MM.1S (cell line): ENCODE measurements at regions not wholly inside any gene's neighbourhood (a gene's known extent, or its start where the extent isn't known, plus 50 kb on each side); places are given as distances from the start of the nearest gene placed in this dataset.

Source experiments
- DNase-seq: peaks from one replicate; pipeline ENCODE4 v3.0.0-alpha.2; 2015
- H2AFZ ChIP-seq: fragments of 300-600 bp; sonication (generic); 2 replicates; pipeline ENCODE4 v1.6.0; 2016; ENCODE audit warnings: antibody characterized with exemption, low read length
- H3F3A ChIP-seq: fragments of 300-600 bp; sonication (generic); 2 replicates; pipeline ENCODE4 v1.6.1; 2016; ENCODE audit warnings: mild to moderate bottlenecking, antibody characterized with exemption, low read length, moderate library complexity, mixed read lengths; ENCODE audit not compliant: insufficient read depth
- H3K27ac ChIP-seq: fragments of 300-600 bp; sonication (generic); 2 replicates; pipeline ENCODE4 v1.5.1; 2016; ENCODE audit warnings: mild to moderate bottlenecking, low read length
- H3K27me3 ChIP-seq: fragments of 300-600 bp; sonication (generic); replicated peaks from 2 replicates; pipeline ENCODE4 v1.6.0; 2016; ENCODE audit warnings: low read length; ENCODE audit not compliant: insufficient read depth
- H3K36me3 ChIP-seq: fragments of 300-600 bp; sonication (generic); replicated peaks from 2 replicates; pipeline ENCODE4 v1.6.1; 2016; ENCODE audit warnings: mild to moderate bottlenecking, low read length, mixed read lengths; ENCODE audit not compliant: insufficient read depth
- H3K4me1 ChIP-seq: fragments of 300-600 bp; sonication (generic); 2 replicates; pipeline ENCODE4 v1.6.1; 2016; ENCODE audit warnings: low read length, mixed read lengths
- H3K4me2 ChIP-seq: fragments of 300-600 bp; sonication (generic); 2 replicates; pipeline ENCODE4 v1.6.0; 2016; ENCODE audit warnings: low read depth, low read length
- H3K4me3 ChIP-seq: fragments of 300-600 bp; sonication (generic); 2 replicates; pipeline ENCODE4 v1.5.1; 2016; ENCODE audit warnings: low read length, mixed read lengths
- H3K79me2 ChIP-seq: fragments of 300-600 bp; sonication (generic); 2 replicates; pipeline ENCODE4 v1.6.1; 2016; ENCODE audit warnings: mixed run types, low read length, mixed read lengths
- H3K9ac ChIP-seq: fragments of 300-600 bp; sonication (generic); 2 replicates; pipeline ENCODE4 v1.6.1; 2016; ENCODE audit warnings: low read length, mixed read lengths
- H3K9me2 ChIP-seq: fragments of 300-600 bp; sonication (generic); replicated peaks from 2 replicates; pipeline ENCODE4 v1.6.1; 2016; ENCODE audit warnings: mild to moderate bottlenecking, low read length, mixed read lengths; ENCODE audit not compliant: insufficient read depth
- H3K9me3 ChIP-seq: fragments of 300-600 bp; sonication (generic); replicated peaks from 2 replicates; pipeline ENCODE4 v1.6.1; 2016; ENCODE audit warnings: mild to moderate bottlenecking, low read length, mixed read lengths; ENCODE audit not compliant: insufficient read depth
- H4K20me1 ChIP-seq: fragments of 300-600 bp; sonication (generic); 2 replicates; pipeline ENCODE4 v1.6.1; 2016; ENCODE audit warnings: mild to moderate bottlenecking, low read length, moderate library complexity, mixed read lengths; ENCODE audit not compliant: insufficient read depth
- EZH2 ChIP-seq: fragments of 300-600 bp; sonication (generic); optimal IDR thresholded peaks from 2 replicates; pipeline ENCODE3; 2017; ENCODE audit warnings: low read depth, mild to moderate bottlenecking, antibody characterized with exemption, low read length, mixed read lengths
- EZH2phosphoT487 ChIP-seq: fragments of 300-600 bp; sonication (generic); IDR thresholded peaks from 2 replicates; pipeline ENCODE4 v1.6.1; 2018; ENCODE audit warnings: antibody characterized with exemption, low read length
- TF ChIP-seq, protein P1 (sequence below): fragments of 300-600 bp; sonication (generic); IDR thresholded peaks from 2 replicates; pipeline ENCODE4 v1.5.1; 2016; ENCODE audit warnings: antibody characterized with exemption, low read length, mixed read lengths

DNA sequence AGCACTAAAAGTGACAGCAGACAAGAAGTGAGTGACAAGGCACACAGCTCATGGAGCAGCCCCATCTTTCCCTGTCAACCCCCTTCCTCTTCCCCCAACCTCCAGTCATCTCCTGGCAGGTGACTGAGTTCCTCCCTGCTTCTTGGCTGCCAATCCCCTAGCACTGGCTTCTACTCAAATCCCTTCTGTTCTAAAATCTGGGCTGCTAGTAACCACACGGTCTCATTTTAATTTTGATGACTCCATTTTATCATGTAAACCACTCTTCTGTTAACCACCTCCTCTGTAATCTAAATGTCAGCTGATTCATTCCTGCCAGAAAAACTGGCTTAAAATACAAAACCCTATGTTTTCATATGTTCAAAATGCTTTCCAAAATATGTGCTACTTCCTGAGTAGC lies 419.8 kb upstream of the MON1B start:
- no peak for TF ChIP-seq EZH2
- TF ChIP-seq, protein P1, sequence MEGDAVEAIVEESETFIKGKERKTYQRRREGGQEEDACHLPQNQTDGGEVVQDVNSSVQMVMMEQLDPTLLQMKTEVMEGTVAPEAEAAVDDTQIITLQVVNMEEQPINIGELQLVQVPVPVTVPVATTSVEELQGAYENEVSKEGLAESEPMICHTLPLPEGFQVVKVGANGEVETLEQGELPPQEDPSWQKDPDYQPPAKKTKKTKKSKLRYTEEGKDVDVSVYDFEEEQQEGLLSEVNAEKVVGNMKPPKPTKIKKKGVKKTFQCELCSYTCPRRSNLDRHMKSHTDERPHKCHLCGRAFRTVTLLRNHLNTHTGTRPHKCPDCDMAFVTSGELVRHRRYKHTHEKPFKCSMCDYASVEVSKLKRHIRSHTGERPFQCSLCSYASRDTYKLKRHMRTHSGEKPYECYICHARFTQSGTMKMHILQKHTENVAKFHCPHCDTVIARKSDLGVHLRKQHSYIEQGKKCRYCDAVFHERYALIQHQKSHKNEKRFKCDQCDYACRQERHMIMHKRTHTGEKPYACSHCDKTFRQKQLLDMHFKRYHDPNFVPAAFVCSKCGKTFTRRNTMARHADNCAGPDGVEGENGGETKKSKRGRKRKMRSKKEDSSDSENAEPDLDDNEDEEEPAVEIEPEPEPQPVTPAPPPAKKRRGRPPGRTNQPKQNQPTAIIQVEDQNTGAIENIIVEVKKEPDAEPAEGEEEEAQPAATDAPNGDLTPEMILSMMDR, result no peak
- TF ChIP-seq EZH2phosphoT487, result no peak
- H3K9me2 ChIP-seq, result no peaks in the 10 kb centered on the region
- H3K9me3 ChIP-seq, result no peaks in the 10 kb centered on the region
- DNase-seq, result no peak
- no peaks in the 10 kb centered on the region for H4K20me1 ChIP-seq
- H3K27me3 ChIP-seq, result no peaks in the 10 kb centered on the region
- H3K27ac ChIP-seq, result no peak overlapping the region
- H3F3A ChIP-seq, result no peaks in the 10 kb centered on the region
- H3K4me2 ChIP-seq, result no peak overlapping the region
- H3K9ac ChIP-seq, result no peak overlapping the region
- H2AFZ ChIP-seq, result no peak overlapping the region
- H3K79me2 ChIP-seq, result no peaks in the 10 kb centered on the region
- H3K4me3 ChIP-seq, result no peak overlapping the region
- no peaks in the 10 kb centered on the region for H3K4me1 ChIP-seq
- no peaks in the 10 kb centered on the region for H3K36me3 ChIP-seq

DNA sequence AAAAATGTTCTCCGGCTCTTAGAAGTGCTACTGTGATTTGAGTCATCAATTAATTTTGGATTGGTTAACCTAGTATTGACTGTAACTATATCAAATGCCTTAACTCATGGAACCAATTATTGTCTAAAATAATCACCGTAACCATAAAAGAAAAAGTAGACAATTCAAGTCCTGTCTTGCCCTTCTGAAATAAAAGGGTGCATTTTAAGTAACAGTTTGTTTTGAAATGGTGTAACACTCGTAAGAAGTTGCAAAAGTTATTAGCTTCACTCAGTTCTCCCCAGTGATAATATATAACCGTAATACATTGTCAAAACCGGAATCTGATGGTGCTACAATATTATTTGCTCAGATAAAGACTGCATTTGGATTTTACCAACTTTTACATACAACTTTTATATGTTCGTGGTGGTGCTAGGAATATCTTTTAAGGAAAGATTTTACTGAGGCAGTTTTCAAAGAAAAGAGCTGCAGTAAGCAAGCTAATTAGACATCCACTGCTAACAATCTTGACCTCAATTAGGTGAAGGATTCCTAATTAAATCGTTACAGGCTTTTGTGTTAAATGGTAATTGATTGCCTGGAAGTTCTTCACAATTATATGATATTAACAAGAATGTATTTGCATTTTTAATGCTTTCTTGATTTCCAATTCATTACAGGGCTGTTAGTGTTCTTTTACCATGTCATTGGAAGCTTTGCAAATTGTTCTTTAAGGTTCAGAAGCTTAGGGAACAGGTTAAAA lies 413.1 kb upstream of the MON1B start:
- no peak overlapping the region for H3K27ac ChIP-seq
- H3K27me3 ChIP-seq, result no peaks in the 10 kb centered on the region
- H3K9me3 ChIP-seq, result no peaks in the 10 kb centered on the region
- H3K9ac ChIP-seq, result no peak overlapping the region
- DNase-seq, result no peak
- no peaks in the 10 kb centered on the region for H3K79me2 ChIP-seq
- no peaks in the 10 kb centered on the region for H3K4me1 ChIP-seq
- no peaks in the 10 kb centered on the region for H3F3A ChIP-seq
- no peak overlapping the region for H3K4me3 ChIP-seq
- TF ChIP-seq, protein P1, result no peak
- TF ChIP-seq EZH2 (no peak), EZH2phosphoT487 (no peak)
- no peak overlapping the region for H3K4me2 ChIP-seq
- H2AFZ ChIP-seq, result no peak overlapping the region
- no peaks in the 10 kb centered on the region for H4K20me1 ChIP-seq
- H3K36me3 ChIP-seq, result no peaks in the 10 kb centered on the region
- no peaks in the 10 kb centered on the region for H3K9me2 ChIP-seq

DNA sequence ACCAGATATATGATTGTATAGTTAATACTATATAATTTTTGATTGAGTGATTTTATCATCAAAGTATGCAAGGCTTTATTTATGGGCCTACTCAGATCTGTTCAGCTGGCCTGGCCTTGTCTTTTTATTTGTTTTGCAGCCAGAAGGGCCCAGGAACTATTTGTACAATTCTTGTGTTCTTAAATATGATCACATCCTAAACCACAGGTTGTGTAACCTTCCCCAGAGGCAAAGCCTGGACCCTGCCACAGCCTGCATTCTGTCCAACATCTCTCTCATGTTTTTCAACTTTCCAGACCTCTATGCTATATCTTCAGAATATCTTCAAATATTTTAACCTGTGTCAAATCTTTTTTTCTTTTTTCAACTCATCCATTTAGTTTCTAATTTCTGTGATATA lies 410.4 kb upstream of the MON1B start:
- Histone ChIP-seq H3K79me2 (no peaks in the 10 kb centered on the region), H3K36me3 (no peaks in the 10 kb centered on the region), H3F3A (no peaks in the 10 kb centered on the region), H3K9me2 (no peaks in the 10 kb centered on the region), H3K4me2 (no peak overlapping the region), H3K9me3 (no peaks in the 10 kb centered on the region), H4K20me1 (no peaks in the 10 kb centered on the region), H3K4me3 (no peak overlapping the region), H3K4me1 (no peaks in the 10 kb centered on the region), H3K27me3 (no peaks in the 10 kb centered on the region), H2AFZ (no peak overlapping the region), H3K9ac (no peak overlapping the region), H3K27ac (no peak overlapping the region)
- TF ChIP-seq EZH2phosphoT487 (no peak), EZH2 (no peak)
- TF ChIP-seq, protein P1, result no peak
- no peak for DNase-seq
